ENCODE measurements at regions not wholly inside any gene's neighbourhood (a gene's known extent, or its start where the extent isn't known, plus 50 kb on each side); places are given as distances from the start of the nearest gene placed in this dataset.
A peak's percentile ranks its signal among the peaks of the same experiment; 100 is the strongest.

DNA sequence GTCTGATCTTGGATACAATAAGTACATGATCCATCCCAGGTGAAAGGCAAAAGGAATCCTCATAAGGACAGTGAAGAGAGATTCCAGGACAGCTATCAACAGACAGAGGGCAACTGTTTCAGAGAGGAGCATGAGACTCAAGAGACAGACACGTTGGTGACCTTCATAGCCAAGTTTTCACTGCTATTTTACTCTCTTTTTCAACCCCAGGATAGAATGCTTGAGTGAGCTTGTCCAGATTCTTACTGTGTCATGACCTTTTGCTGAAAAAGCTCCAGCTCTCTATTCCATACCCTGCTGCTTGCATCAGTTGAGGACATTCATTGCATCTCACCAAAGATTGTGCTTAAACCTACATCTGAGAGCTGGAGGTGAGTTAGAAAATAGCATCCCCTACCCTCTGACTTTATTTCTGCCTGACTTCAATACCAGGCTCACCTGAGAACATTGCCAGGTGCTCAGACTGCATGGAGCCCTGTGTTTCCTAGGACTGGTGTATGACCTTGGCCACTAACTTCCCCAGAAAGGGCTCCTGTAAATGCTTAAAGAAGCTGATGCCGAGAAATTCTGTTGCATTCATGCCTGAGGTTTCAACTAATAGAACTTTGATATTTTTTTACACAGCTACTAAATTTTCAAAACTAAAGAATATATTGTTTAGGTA is 70.4 kb upstream of the TMEM17 start:
- Mint-ChIP-seq H3K9me3 (no peaks in the 10 kb centered on the region), H3K27me3 (ENCODE audit: low read depth, poor library complexity) (peaks cover 38% of the 10 kb centered on the region), H3K36me3 (ENCODE audit: low read depth) (no peaks in the 10 kb centered on the region), H3K4me3 (no peak overlapping the region), H3K4me1 (no peaks in the 10 kb centered on the region), H3K27ac (no peak overlapping the region)
- DNase-seq: no peak
- TF ChIP-seq, protein P1, sequence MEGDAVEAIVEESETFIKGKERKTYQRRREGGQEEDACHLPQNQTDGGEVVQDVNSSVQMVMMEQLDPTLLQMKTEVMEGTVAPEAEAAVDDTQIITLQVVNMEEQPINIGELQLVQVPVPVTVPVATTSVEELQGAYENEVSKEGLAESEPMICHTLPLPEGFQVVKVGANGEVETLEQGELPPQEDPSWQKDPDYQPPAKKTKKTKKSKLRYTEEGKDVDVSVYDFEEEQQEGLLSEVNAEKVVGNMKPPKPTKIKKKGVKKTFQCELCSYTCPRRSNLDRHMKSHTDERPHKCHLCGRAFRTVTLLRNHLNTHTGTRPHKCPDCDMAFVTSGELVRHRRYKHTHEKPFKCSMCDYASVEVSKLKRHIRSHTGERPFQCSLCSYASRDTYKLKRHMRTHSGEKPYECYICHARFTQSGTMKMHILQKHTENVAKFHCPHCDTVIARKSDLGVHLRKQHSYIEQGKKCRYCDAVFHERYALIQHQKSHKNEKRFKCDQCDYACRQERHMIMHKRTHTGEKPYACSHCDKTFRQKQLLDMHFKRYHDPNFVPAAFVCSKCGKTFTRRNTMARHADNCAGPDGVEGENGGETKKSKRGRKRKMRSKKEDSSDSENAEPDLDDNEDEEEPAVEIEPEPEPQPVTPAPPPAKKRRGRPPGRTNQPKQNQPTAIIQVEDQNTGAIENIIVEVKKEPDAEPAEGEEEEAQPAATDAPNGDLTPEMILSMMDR (IDR thresholded peaks at IDR 0.05): no peak

DNA sequence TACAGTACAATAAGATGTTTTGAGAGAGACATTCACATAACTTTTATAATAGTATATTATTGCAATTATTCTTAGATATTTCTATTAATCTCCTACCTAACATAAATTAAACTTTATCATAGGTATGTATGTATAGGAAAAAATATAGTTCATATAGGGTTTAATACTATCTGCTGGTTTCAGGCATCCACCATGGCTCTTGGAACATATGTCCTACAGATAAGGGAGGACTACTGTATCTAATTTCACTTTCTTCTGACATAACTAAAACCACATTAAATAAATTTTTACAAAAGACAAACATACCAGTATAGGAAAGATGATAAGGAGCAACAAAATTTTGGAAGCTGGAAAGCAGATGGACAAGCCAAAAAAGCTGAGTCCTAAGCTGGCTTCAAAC is 67.9 kb upstream of the TMEM17 start:
- Mint-ChIP-seq H3K27ac (no peak overlapping the region), H3K9me3 (no peaks in the 10 kb centered on the region), H3K4me3 (no peak overlapping the region), H3K27me3 (ENCODE audit: low read depth, poor library complexity) (peaks cover 62% of the 10 kb centered on the region), H3K36me3 (ENCODE audit: low read depth) (no peaks in the 10 kb centered on the region), H3K4me1 (peaks cover 11% of the 10 kb centered on the region)
- TF ChIP-seq, protein P1 (IDR thresholded peaks at IDR 0.05): no peak
- no peak for DNase-seq

DNA sequence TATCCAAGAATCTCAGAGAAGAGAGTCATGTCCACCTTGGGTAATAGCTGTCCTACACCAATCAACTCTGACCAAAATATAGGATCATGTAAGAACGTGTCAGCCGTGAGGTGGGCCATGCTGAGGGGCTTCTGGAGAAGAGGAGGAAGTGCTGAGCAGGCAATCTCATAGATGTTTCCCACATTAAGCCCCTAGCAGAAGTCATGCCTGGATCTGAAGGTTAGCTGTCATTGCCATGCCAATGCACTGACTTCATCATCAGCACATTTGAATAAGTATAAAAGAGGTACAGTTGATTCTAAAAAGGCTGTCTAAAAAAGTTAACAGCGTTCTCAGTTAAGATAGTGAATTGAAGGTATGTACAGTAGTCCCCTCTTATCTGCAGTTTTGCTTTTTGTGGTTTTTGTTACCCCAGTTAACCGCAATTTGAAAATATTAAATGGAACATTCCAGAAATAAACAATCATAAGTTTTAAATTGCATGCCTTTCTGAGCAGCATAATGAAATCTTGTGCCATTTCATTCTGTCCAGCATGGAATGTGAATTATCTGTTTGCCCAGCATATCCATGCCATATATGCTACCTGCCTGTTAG is 67.2 kb upstream of the TMEM17 start:
- no peak for DNase-seq
- H3K4me1 Mint-ChIP-seq: peaks cover 11% of the 10 kb centered on the region
- H3K36me3 Mint-ChIP-seq (ENCODE audit: low read depth): no peaks in the 10 kb centered on the region
- peaks cover 64% of the 10 kb centered on the region for H3K27me3 Mint-ChIP-seq (ENCODE audit: low read depth, poor library complexity)
- H3K4me3 Mint-ChIP-seq: no peak overlapping the region
- H3K27ac Mint-ChIP-seq: no peak overlapping the region
- H3K9me3 Mint-ChIP-seq: no peaks in the 10 kb centered on the region
- TF ChIP-seq, protein P1 (IDR thresholded peaks at IDR 0.05): no peak

DNA sequence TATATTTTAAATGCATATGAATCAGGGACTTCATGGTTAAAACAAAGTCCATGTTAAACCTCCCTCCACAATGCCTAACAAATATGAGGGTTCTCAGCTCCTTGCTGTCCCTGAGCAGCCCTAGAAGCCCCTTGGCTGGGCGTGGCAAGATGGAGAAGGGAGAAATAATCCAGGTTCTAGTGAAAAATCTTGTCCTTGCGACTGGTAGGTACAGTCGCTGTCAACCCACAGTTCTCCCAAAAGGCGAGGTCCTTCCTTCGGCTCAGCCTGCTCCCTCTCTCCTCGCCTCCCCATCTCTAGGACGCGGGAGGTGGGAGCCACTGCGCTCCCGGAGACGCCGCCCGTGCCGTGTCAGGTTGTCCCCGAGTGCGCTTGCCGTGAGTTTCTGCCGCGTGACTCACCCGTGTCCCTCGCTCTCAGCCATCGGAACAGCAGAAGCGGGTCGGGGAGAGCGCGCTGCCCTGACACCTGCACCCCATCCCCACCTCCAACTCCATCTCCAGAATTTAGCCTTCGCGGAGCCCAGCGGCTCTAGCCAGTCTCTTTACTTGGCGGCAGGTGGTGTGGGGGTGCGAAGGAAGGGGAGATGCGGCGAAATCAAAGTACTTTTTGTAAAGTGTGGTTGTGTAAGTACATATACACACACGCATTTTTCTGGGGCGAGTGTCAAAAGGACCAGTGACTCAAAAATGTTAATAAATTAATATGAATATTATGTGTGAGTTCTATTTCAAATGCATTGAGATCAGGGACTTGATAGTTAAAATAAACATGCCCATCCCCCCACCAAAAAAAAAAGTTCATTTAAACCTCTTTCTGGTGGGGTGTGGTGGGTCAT is 65.1 kb upstream of the TMEM17 start:
- peaks cover 79% of the 10 kb centered on the region for H3K27me3 Mint-ChIP-seq (ENCODE audit: low read depth, poor library complexity)
- H3K4me1 Mint-ChIP-seq: peaks cover 11% of the 10 kb centered on the region
- no peak overlapping the region for H3K27ac Mint-ChIP-seq
- DNase-seq: peak; percentile 28
- TF ChIP-seq, protein P1 (IDR thresholded peaks at IDR 0.05): no peak
- H3K36me3 Mint-ChIP-seq (ENCODE audit: low read depth): no peaks in the 10 kb centered on the region
- no peaks in the 10 kb centered on the region for H3K9me3 Mint-ChIP-seq
- peak overlapping the region; percentile 65 for H3K4me3 Mint-ChIP-seq

DNA sequence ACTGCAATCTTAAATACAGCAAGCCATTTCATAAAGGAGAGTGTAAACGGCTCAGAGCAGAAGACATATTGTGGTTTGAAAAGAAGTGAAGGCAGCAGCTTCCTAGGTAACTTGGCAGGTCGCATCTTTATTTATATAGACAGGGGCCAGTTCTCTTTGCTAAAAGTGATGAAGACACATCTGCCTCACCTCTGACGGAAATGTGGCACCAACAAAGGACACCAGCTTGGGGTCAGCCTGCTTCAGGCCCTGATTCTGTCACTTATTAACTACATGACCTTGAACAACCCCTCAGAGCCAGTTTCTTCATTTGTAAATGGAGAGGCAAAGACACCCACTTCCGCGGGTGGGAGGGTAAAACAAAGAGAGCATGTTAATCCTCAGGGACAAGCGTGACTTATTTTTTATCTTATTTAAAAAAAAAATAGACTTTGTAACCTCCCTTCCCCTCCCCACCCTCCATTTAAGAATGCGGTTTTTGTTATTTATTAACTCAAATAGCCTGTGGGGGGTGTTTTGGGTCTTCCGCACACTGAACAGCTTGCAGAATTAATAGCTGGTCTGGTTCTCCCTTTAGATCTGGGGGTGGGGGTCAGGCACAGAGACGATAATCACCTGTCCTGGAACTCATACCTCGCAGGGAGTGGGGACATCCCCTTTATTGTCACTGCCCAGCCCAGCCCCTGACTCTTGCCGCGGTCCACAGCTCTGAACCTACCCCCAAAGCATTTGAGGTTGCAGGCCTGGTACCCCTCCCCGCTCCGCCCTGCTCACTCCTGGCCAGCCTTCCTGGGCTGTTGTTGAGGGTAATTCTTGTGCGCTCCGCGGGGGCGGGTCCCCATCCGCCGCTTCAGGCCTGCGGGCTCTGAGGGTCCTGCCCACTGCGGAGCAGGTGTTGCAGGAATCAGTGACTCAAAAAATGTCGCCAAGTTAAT is 64.2 kb upstream of the TMEM17 start:
- Mint-ChIP-seq H3K4me3 (no peak overlapping the region), H3K27ac (no peak overlapping the region), H3K27me3 (ENCODE audit: low read depth, poor library complexity) (peaks cover 77% of the 10 kb centered on the region), H3K36me3 (ENCODE audit: low read depth) (no peaks in the 10 kb centered on the region), H3K4me1 (peaks cover 11% of the 10 kb centered on the region), H3K9me3 (no peaks in the 10 kb centered on the region)
- TF ChIP-seq, protein P1 (IDR thresholded peaks at IDR 0.05): no peak
- peak; percentile 23 for DNase-seq

Data from nephron progenitor cell (in vitro differentiated cells).